ENCODE measurements at regions not wholly inside any gene's neighbourhood (a gene's known extent, or its start where the extent isn't known, plus 50 kb on each side); places are given as distances from the start of the nearest gene placed in this dataset.

GRCh38 chr3:25027650-25028049 lies 400.4 kb upstream of the RARB start:
- TF ChIP-seq CTCF (IDR thresholded peaks at IDR 0.05) (no peak), MAFK (IDR thresholded peaks at IDR 0.05; ENCODE audit: partially characterized antibody) (no peak), KDM1A (IDR thresholded peaks at IDR 0.05; ENCODE audit: low read depth) (no peak), POLR2A (IDR thresholded peaks at IDR 0.05; ENCODE audit: low read length) (no peak), ZFP36 (IDR thresholded peaks at IDR 0.05; ENCODE audit: borderline replicate concordance, partially characterized antibody) (no peak), RCOR1 (IDR thresholded peaks at IDR 0.05; ENCODE audit: low read depth, low read length) (no peak), EP300 (IDR thresholded peaks at IDR 0.05) (no peak), JUNB (IDR thresholded peaks at IDR 0.05) (no peak), RAD21 (conservative IDR thresholded peaks at IDR 0.05 in 1 of 2, IDR thresholded peaks at IDR 0.05 in 1 of 2) (no peak), ZC3H11A (IDR thresholded peaks at IDR 0.05) (no peak), CEBPB (IDR thresholded peaks at IDR 0.05) (no peak)
- TF ChIP-seq, protein P1, sequence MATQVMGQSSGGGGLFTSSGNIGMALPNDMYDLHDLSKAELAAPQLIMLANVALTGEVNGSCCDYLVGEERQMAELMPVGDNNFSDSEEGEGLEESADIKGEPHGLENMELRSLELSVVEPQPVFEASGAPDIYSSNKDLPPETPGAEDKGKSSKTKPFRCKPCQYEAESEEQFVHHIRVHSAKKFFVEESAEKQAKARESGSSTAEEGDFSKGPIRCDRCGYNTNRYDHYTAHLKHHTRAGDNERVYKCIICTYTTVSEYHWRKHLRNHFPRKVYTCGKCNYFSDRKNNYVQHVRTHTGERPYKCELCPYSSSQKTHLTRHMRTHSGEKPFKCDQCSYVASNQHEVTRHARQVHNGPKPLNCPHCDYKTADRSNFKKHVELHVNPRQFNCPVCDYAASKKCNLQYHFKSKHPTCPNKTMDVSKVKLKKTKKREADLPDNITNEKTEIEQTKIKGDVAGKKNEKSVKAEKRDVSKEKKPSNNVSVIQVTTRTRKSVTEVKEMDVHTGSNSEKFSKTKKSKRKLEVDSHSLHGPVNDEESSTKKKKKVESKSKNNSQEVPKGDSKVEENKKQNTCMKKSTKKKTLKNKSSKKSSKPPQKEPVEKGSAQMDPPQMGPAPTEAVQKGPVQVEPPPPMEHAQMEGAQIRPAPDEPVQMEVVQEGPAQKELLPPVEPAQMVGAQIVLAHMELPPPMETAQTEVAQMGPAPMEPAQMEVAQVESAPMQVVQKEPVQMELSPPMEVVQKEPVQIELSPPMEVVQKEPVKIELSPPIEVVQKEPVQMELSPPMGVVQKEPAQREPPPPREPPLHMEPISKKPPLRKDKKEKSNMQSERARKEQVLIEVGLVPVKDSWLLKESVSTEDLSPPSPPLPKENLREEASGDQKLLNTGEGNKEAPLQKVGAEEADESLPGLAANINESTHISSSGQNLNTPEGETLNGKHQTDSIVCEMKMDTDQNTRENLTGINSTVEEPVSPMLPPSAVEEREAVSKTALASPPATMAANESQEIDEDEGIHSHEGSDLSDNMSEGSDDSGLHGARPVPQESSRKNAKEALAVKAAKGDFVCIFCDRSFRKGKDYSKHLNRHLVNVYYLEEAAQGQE (IDR thresholded peaks at IDR 0.05), result no peak
- TF ChIP-seq, protein P2, sequence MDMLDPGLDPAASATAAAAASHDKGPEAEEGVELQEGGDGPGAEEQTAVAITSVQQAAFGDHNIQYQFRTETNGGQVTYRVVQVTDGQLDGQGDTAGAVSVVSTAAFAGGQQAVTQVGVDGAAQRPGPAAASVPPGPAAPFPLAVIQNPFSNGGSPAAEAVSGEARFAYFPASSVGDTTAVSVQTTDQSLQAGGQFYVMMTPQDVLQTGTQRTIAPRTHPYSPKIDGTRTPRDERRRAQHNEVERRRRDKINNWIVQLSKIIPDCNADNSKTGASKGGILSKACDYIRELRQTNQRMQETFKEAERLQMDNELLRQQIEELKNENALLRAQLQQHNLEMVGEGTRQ (IDR thresholded peaks at IDR 0.05), result no peak
